Vagina (tissue), 2 donors: ENCODE measurements at regions not wholly inside any gene's neighbourhood (a gene's known extent, or its start where the extent isn't known, plus 50 kb on each side); places are given as distances from the start of the nearest gene placed in this dataset.

ENCODE experiments used
- POLR2A ChIP-seq, 2 donors: fragments of 450-650 bp; IDR thresholded peaks; one replicate each; pipeline ENCODE4 v1.6.1; 2017; ENCODE audit warnings: antibody characterized with exemption in 2 of 2, mild to moderate bottlenecking in 2 of 2, moderate library complexity in 2 of 2
- TF ChIP-seq, protein P1 (sequence below), 3 experiments: fragments of 450-650 bp in 2 of 3; fragments of 200-600 bp in 1 of 3; sonication (generic) in 1 of 3; IDR thresholded peaks; one replicate each; pipeline ENCODE4 v1.5.1; 2017 to 2019; ENCODE audit warnings: antibody characterized with exemption in 3 of 3, mild to moderate bottlenecking in 2 of 3, moderate library complexity in 2 of 3

DNA sequence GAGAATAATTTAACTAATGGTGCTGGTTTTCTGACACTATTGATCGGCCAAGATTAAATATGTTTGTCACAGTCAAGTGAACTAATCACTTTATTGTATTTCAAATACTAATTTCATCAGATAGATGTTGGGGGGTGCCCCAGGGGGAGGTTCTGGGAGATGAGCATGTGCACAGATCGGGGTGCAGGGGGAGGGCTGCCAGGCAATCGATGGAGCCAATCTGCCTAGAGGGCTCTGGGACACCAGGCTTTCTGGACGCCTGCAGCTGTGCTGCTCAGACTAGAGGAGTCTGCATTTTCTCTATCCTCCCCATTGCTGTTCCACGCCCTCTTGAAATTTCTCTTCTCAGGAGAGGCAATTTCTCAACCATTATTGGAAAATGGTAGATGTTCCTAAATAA lies 100.0 kb upstream of the ALDH1B1 start:
- no peak for TF ChIP-seq POLR2A (IDR thresholded peaks at IDR 0.05)
- TF ChIP-seq, protein P1, sequence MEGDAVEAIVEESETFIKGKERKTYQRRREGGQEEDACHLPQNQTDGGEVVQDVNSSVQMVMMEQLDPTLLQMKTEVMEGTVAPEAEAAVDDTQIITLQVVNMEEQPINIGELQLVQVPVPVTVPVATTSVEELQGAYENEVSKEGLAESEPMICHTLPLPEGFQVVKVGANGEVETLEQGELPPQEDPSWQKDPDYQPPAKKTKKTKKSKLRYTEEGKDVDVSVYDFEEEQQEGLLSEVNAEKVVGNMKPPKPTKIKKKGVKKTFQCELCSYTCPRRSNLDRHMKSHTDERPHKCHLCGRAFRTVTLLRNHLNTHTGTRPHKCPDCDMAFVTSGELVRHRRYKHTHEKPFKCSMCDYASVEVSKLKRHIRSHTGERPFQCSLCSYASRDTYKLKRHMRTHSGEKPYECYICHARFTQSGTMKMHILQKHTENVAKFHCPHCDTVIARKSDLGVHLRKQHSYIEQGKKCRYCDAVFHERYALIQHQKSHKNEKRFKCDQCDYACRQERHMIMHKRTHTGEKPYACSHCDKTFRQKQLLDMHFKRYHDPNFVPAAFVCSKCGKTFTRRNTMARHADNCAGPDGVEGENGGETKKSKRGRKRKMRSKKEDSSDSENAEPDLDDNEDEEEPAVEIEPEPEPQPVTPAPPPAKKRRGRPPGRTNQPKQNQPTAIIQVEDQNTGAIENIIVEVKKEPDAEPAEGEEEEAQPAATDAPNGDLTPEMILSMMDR (IDR thresholded peaks at IDR 0.05) = no peak
